ENCODE measurements at regions not wholly inside any gene's neighbourhood (a gene's known extent, or its start where the extent isn't known, plus 50 kb on each side); places are given as distances from the start of the nearest gene placed in this dataset.
"Not testable (repeated sequence)": the region's sequence is repeated elsewhere in the genome, so short reads cannot be mapped to it uniquely, and the experiment has no call there.

DNA sequence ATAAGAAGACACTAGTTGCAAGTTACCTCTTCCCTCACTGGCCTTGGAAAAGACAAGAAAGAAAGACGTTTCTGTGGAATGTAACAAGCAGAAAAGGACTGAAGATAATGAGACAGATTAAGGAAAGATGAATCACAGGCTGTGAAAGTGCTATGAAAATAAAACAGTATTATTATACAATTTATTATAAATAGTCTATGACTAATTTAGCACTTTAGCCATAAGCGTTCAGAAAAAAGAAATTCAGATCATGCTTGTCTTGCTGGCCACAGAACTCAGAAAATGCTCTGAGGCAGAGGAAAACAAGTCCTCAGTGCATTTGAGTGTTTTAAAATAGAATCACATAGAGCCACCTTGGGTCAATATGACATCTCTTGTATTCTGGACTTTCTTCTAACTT, 174.8 kb upstream of the NBPF9 start:
- not testable (repeated sequence) for TF ChIP-seq YY1 (IDR thresholded peaks at IDR 0.05; ENCODE audit: insufficient read depth, insufficient read length); SUZ12 (IDR thresholded peaks at IDR 0.05; ENCODE audit: extremely low read depth, insufficient read depth, insufficient read length); ZNF274 (IDR thresholded peaks at IDR 0.05; ENCODE audit: low read depth, low read length)

Measured in NT2/D1 (cell line).